ENCODE measurements at regions not wholly inside any gene's neighbourhood (a gene's known extent, or its start where the extent isn't known, plus 50 kb on each side); places are given as distances from the start of the nearest gene placed in this dataset.

GRCh38 chr12:108401964-108402363, 62.9 kb upstream of the CMKLR1 start:
- Mint-ChIP-seq H3K27me3 (ENCODE audit: low read depth) (no peaks in the 10 kb centered on the region), H3K4me3 (no peak overlapping the region), H3K9me3 (peaks cover 24% of the 10 kb centered on the region), H3K27ac (no peak overlapping the region), H3K36me3 (peaks cover 12% of the 10 kb centered on the region), H3K4me1 (peaks cover 14% of the 10 kb centered on the region)
- no peak for ATAC-seq
- POLR2A ChIA-PET: no interaction called here
- TF ChIP-seq TEAD1 (CRISPR knock-in tag; IDR thresholded peaks at IDR 0.05) (no peak), ZNF512 (CRISPR knock-in tag; IDR thresholded peaks at IDR 0.05; ENCODE audit: borderline replicate concordance) (no peak), FOXP4 (CRISPR knock-in tag; IDR thresholded peaks at IDR 0.05) (no peak), OVOL2 (CRISPR knock-in tag; IDR thresholded peaks at IDR 0.05; ENCODE audit: borderline replicate concordance) (no peak), MLX (CRISPR knock-in tag; IDR thresholded peaks at IDR 0.05) (no peak), ZNF263 (CRISPR knock-in tag; IDR thresholded peaks at IDR 0.05; ENCODE audit: low read depth) (no peak), ZMAT4 (CRISPR knock-in tag; IDR thresholded peaks at IDR 0.05) (no peak), ZNF317 (CRISPR knock-in tag; IDR thresholded peaks at IDR 0.05; ENCODE audit: borderline replicate concordance, low read depth) (no peak), NFE2L1 (CRISPR knock-in tag; IDR thresholded peaks at IDR 0.05) (no peak)
- CTCF ChIA-PET: interaction anchor here (0.7 kb wide), 1 partner anchor 7 kb away, joined by 6 read pairs; no protein-coding TSS in a partner anchor
- no peak for DNase-seq (ENCODE audit: low spot score)

- Mint-ChIP-seq H3K9me3 (peaks cover 19% of the 10 kb centered on the region), H3K4me1 (peaks cover 14% of the 10 kb centered on the region), H3K27ac (no peak overlapping the region), H3K4me3 (no peak overlapping the region), H3K27me3 (ENCODE audit: low read depth) (no peaks in the 10 kb centered on the region), H3K36me3 (peaks cover 5% of the 10 kb centered on the region)
- DNase-seq (ENCODE audit: low spot score) (no peak), ATAC-seq (no peak)
- ChIA-PET CTCF (no interaction called here), POLR2A (no interaction called here)
- TF ChIP-seq ZNF532 (CRISPR knock-in tag; IDR thresholded peaks at IDR 0.05; ENCODE audit: borderline replicate concordance) (no peak), RORB (CRISPR knock-in tag; IDR thresholded peaks at IDR 0.05) (no peak), GABPB1 (CRISPR knock-in tag; IDR thresholded peaks at IDR 0.05) (no peak), MXD4 (CRISPR knock-in tag; IDR thresholded peaks at IDR 0.05; ENCODE audit: borderline replicate concordance) (no peak), OVOL2 (CRISPR knock-in tag; IDR thresholded peaks at IDR 0.05; ENCODE audit: borderline replicate concordance) (no peak), ETV6 (CRISPR knock-in tag; IDR thresholded peaks at IDR 0.05) (no peak), CBFB (CRISPR knock-in tag; IDR thresholded peaks at IDR 0.05; ENCODE audit: low read depth) (no peak), E2F5 (CRISPR knock-in tag; IDR thresholded peaks at IDR 0.05) (no peak), PREB (CRISPR knock-in tag; IDR thresholded peaks at IDR 0.05; ENCODE audit: borderline replicate concordance) (no peak), ATF1 (CRISPR knock-in tag; IDR thresholded peaks at IDR 0.05) (no peak), JAZF1 (CRISPR knock-in tag; IDR thresholded peaks at IDR 0.05) (no peak), KAT7 (CRISPR knock-in tag; IDR thresholded peaks at IDR 0.05; ENCODE audit: borderline replicate concordance) (no peak), FOXK1 (CRISPR knock-in tag; IDR thresholded peaks at IDR 0.05) (no peak), ZSCAN18 (CRISPR knock-in tag; IDR thresholded peaks at IDR 0.05) (no peak), TEAD1 (CRISPR knock-in tag; IDR thresholded peaks at IDR 0.05) (no peak), ZNF138 (CRISPR knock-in tag; conservative IDR thresholded peaks at IDR 0.05) (no peak)
These were observed 61.9 kb upstream of the CMKLR1 start for GRCh38 chr12:108400900-108401480.
